ENCODE measurements at regions not wholly inside any gene's neighbourhood (a gene's known extent, or its start where the extent isn't known, plus 50 kb on each side); places are given as distances from the start of the nearest gene placed in this dataset.

GRCh38 chr2:228956701-228957474 lies 314.2 kb downstream of the PID1 start:
- POLR2A ChIA-PET, result no interaction called here
- no peaks in the 10 kb centered on the region for H3K79me2 ChIP-seq (ENCODE audit: insufficient read depth, low read length)
- 16% methylated on average over 7 of the region's 7 CpGs for WGBS (ENCODE audit: low lambda C conversion rate)
- H3K9ac ChIP-seq (ENCODE audit: insufficient read depth, low read depth, low read length), result no peak overlapping the region
- no peaks in the 10 kb centered on the region for H4K20me1 ChIP-seq (ENCODE audit: insufficient read depth, low read length)
- no peaks in the 10 kb centered on the region for H3K27me3 ChIP-seq (ENCODE audit: control insufficient read depth in 1 of 2, insufficient read depth in 2 of 2, low read length in 2 of 2)
- FAIRE-seq (no peak), DNase-seq (ENCODE audit: low spot score) (no peak), ATAC-seq (no peak)
- H3K4me2 ChIP-seq (ENCODE audit: low read depth, low read length), result no peak overlapping the region
- no peak overlapping the region for H3K27ac ChIP-seq (ENCODE audit: extremely low read length, insufficient read depth, low read length)
- CTCF ChIA-PET (ENCODE audit: low intra/inter-chr PET ratio, low total read pairs), result no interaction called here
- in situ Hi-C loops (cut with HindIII; ENCODE audit: extremely low pct_ligation_motif_present, low pct_unique_long_range_greater_than_20kb), result no loop called here
- H3K9me3 ChIP-seq (ENCODE audit: low read length), result peaks cover 92% of the 10 kb centered on the region
- no peak overlapping the region for H3K4me3 ChIP-seq (replicated peaks in 1 of 3; ENCODE audit: insufficient read depth in 1 of 3, low read depth in 2 of 3, low read length in 3 of 3)
- TF ChIP-seq ZMAT5 (CRISPR knock-in tag; IDR thresholded peaks at IDR 0.05; ENCODE audit: borderline replicate concordance, low read depth) (no peak), GABPA (IDR thresholded peaks at IDR 0.05; ENCODE audit: low read depth, low read length) (no peak), GABPA (CRISPR knock-in tag; IDR thresholded peaks at IDR 0.05; ENCODE audit: low read depth) (no peak), ZNF546 (CRISPR knock-in tag; conservative IDR thresholded peaks at IDR 0.05) (no peak), SRF (IDR thresholded peaks at IDR 0.05; ENCODE audit: low read depth, low read length) (no peak), ZBTB21 (CRISPR knock-in tag; IDR thresholded peaks at IDR 0.05) (no peak), MIER2 (CRISPR knock-in tag; IDR thresholded peaks at IDR 0.05) (no peak), PRDM4 (CRISPR knock-in tag; IDR thresholded peaks at IDR 0.05; ENCODE audit: borderline replicate concordance) (no peak), ZBTB38 (CRISPR knock-in tag; IDR thresholded peaks at IDR 0.05) (no peak), NAIF1 (CRISPR knock-in tag; IDR thresholded peaks at IDR 0.05; ENCODE audit: borderline replicate concordance) (no peak), SKI (IDR thresholded peaks at IDR 0.05; ENCODE audit: partially characterized antibody) (no peak), CREB3 (CRISPR knock-in tag; IDR thresholded peaks at IDR 0.05) (no peak), HNF1B (CRISPR knock-in tag; IDR thresholded peaks at IDR 0.05) (no peak), YEATS2 (CRISPR knock-in tag; IDR thresholded peaks at IDR 0.05; ENCODE audit: borderline replicate concordance) (no peak)
- no TSS peak for BruUV-seq (replicated peaks)
- H3K4me1 ChIP-seq (ENCODE audit: insufficient read depth, low read length), result no peaks in the 10 kb centered on the region
- H3K36me3 ChIP-seq (replicated peaks in 1 of 2; ENCODE audit: control insufficient read depth in 1 of 2, insufficient read depth in 2 of 2, low read length in 2 of 2), result no peaks in the 10 kb centered on the region
- intact Hi-C loops (cut with micrococcal nuclease; ENCODE audit: unreplicated experiment), result no loop called here
- no peak overlapping the region for H2AFZ ChIP-seq (ENCODE audit: low read length)

Measured in HepG2 (cell line).